HG03095 (cell line): ENCODE measurements at regions not wholly inside any gene's neighbourhood (a gene's known extent, or its start where the extent isn't known, plus 50 kb on each side); places are given as distances from the start of the nearest gene placed in this dataset.

Source experiments
- ATAC-seq: cut with Tn5 transposase; IDR thresholded peaks from one replicate; pipeline ENCODE4 v1.9.1; 2021; ENCODE audit warnings: moderate library complexity; ENCODE audit not compliant: unreplicated experiment

DNA sequence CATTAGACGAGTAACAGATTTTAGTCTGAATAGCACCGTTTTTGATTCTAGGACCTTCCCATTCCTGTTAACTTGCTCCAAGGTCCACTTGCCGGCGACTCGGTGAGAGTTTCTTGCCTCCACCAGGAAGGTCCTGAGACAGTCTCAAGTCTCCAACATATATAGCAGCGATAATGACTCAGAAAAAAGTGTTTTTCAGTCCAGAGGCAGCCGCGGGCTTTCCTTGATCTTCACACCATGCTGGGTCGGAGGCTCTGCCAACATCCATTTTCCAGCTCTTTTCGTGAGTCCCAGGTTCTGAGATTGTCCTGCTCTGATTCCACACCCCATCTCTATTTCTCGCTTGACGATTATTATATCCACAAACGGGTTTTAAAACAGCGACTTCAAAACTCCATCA is 170.5 kb downstream of the GPX5 start:
- ATAC-seq: no peak

DNA sequence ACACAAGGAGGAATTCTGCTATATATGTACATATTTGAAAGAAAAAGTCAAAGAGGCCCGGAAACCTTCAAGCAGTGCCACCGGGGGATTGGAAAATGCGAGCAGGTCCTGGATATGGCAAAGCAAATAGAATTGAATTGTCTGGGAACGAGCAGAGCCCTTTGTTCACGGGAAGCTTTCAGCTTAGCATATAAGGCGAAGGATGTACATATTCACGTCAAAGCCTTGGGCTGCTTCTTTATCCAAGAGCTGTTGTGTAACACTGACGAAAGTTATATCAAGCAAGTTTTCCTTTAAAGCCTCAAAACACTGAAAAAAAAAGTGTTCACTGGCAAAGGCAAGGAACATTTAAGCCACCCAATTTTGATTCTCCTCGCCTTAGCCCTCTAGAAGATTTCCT is 171.0 kb downstream of the GPX5 start:
- ATAC-seq: no peak

DNA sequence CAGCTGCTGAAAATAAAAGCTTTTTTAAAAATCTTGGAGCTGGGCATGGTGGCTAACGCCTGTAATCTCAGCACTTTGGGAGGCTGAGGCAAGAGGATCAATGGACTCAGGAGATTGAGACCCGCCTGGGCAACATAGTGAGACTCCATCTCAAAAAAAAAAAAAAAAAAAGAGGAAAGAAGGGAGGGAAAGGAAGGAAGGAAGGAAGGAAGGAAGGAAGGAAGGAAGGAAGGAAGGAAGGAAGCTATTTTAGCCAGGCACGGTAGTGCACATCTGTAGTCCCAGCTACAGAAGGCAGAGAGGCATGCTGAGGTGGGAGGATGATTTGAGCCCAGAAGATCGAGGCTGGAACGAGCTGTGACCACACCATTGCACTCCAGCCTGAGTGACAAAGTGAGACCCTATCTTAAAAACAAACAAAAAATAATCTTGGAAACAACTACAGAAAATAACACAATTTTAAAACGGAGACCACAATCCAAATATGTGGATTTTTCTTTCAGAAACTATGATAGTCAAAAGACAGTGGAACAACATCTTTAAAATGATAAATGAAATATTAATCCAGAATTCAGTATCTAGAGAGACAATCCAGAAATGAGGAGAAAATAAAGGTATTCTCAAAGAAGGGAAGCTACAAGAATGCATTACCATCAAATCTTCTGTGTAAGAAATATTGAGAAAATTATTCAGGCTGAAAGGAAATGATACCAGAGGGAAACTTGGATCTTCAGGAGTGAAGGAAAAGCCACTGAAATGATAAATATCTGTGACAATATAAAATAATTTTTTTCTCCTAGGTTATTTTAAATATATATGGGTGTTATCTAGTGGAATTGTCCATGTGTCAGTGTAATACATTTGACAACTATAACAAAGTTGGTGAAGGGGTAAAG is 182.0 kb downstream of the GPX5 start:
- ATAC-seq: no peak

DNA sequence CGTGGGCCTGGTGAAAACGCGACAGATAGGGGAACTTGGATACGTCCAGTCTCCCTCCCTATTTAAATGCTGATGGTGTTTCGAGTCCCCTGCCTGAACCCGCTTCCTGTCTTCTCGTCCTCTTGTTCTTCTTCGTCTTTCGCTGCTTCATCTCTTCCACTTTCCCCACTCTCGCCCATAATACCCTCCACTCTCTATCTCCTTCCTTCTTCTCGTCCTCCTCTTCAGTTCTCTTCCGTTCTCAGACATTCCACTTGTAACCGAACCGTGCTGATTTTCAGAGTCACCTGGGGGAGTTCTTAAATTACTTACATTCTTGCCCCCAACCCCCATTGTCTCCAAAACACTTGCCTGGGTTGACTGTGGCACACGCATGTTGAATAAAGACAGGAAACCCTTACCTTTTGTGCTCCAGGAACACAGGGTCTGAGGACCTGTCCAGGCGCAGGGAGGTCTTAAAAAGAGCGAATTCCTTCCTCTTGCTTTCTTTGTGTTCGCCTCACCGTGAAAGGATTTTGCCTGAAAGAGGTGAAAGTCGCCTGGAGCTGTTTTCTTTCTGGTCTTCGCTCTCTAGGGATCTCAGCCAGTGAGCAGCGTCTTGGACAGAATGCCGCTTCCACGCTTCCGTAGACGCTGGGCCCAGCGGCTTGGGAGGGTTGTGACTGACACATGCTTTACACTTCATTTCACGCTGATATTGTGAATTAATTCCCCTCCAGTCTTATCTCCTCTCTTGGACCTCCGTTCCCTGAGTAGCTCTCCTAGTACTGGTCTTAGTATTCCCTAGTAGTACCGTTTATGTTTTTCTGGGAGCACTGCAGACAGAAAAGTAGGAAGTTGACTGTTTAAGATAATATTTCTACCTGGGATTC is 184.0 kb downstream of the GPX5 start:
- ATAC-seq: no peak

DNA sequence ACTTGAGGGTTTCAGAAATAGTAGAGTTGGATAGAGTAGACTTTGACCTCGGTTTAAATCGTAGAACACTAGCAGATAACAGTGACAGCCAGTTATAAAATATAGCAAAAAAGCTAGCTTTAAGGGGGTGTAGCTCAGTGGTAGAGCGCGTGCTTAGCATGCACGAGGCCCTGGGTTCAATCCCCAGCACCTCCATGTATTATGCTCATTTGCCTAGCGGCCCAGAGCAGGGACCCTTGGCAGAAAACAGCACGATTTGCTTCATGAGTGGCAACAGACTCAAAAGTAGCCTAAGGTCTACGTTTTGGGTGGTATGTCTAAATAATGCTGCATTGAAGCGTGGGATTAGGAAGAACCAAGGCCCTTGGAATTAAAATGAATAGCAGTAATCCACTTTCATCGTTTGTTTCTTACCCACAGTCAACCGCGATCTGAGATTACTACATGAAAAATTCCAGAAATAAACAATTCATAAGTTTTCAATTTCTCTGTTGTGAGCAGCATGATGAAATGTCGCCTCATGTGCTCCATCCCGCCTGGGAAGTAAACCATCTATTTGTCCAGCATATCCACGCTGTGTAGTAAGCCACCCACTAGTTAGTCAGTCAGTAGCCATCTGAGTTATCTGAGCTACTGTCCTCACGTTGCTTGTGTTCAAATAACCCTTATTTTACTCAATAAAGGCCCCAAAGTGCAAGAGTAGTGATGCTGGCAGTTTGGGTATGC is 184.9 kb downstream of the GPX5 start:
- no peak for ATAC-seq

DNA sequence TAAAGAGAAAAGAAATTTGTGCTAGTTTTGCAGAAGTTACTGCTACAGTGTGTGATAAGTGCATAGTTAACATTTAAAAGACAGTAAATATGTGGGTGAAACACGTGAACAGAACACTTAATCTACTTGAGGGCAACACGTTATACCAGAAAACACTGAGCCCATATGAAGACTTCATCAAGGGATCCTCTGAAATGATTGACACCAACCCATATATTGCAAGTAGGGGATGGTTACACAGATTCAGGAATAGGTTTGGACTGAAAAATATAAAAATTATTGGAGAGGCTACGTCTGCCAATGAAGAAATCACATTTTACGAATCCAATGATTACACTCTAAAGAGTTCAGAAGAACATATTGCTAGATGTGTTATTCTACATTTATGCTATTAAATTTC is 185.6 kb downstream of the GPX5 start:
- ATAC-seq: no peak

DNA sequence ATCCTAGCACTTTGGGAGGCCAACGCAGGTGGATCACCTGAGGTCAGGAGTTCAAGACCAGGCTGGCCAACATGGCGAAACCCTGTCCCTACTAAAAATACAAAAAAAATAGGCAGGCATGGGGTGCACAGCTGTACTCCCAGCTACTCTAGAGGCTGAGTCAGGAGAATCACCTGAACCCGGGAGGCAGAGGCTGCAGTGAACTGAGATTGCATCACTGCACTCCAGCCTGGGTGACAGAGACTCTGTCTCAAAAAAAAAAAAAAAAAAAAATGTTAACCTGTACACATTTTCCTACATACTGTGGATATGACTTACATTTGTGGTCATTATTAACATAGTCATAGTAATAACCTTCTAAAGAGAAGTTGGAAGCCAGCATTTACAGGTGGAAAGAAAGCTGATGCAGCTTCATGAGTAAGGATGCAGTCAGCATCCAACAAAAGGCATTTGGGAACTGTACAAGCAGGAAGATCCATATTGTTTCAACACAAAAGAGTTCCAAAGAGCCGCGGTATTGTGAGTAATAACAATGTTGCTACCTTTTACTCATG is 186.2 kb downstream of the GPX5 start:
- no peak for ATAC-seq

DNA sequence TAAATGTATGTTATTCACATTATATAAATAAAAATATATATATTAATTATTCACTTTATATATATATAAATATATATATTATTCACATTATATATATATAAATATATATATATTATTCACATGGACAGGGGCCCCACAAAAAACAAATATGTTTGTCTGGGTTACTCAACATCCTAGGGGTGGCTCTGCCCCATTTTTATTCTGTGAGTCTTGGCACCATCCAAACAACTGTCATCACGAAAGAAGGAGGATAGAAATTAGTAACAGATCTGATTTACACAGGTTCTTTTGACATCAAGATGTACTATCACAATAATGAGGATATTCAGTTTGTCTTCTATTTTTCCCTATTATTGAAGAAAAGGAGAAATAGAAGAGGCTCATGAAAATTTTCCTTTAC is 187.3 kb downstream of the GPX5 start:
- ATAC-seq: no peak

DNA sequence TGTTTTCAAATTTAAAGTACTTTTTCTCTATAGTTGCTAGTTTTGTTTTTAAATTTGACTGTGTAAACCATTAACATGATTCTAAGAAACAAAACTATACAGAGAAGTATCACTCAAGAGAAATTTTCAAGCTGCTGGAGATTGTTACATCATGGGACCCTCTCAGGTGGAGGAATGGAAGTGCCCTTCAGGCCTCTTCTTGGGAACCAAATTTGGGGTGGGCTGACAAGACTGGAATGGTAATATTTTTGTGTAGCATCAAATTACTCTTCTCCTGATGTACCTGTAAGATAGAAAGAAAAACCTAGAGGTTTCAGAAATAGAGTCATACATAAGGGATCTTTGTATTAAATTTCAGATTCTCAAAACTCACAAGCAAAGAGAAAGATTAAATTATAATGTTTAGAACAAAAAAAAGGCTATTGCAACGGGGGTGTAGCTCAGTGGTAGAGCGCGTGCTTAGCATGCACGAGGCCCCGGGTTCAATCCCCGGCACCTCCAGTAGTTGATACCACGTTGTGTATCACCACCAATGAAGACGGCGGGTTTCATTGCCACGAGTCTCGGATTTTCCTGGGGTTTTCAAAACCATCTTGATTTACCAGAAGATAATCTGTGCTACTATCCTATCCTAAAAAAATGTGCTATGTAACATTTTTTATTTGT is 193.7 kb downstream of the GPX5 start:
- ATAC-seq: no peak

DNA sequence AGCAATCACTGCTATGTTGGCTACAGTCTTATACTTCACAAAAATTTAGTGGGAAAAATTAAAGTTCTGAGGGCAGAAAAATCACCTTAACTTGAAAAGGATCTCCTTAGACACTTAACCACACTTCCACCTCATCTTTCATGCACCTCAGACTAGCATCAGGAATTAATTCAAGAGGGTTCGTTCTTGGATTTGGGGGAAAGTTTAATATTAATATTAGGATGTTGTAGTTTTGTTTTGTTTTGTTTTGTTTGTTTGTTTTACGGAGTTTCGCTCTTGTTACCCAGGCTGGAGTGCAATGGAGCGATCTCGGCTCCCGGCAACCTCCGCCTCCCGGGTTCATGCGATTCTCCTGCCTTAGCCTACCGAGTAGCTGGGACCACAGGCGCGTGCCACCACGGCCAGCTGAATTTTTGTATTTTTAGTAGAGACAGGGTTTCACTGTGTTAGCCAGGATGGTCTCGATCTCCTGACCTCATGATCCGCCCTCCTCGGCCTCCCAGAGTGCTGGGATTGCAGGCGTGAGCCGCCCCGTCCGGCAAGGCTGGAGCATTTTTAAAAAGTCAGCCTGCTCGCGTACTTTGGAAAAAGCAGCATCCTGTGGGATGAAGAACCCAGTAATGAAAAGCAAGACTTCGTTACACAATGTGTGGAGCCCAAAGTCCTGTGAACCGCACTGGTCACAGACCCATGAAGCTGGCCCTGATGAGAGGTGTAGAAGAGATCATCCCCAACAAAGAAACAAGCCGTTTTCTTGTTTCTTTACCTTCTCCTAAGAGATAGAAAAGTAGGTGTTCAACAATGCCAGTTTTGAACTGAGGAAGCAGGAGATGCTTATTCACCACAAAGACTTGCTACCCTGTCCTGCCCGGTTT is 194.9 kb downstream of the GPX5 start:
- ATAC-seq: no peak

DNA sequence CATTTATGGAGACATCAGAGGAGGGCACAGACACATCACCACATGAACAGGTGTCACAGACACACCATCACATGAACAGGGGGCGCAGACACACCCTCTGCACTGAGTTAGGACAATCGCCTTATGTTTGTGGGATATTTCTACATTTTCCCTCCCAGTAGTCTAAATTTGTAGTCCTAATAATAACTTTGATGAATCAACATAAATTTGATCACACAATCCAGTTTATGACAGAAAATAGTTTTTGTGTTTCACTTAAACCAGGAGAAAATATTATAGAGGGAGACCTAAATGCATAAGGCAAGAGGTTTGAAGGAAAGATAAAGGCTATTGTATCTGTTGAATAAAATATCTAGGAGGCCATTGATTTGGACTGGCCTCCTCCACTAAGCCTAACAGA is 195.7 kb downstream of the GPX5 start:
- no peak for ATAC-seq

DNA sequence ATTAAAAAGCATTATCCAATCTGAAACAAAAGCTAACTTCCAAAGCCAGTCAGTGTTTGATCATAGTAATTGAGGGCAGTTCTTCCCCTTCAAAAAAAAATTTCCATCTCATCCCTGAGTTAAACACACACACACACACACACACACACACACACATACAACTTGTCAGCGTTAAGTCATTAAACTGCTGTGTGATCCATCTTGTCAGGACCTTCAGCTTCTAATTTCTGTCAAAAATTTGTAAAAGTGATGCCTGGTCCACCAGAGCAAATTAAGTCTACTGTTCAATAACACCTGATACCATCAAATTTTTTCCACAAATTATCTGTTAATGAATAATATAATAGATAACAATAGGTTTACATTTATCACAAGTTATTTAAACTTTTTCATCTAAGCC is 198.7 kb downstream of the GPX5 start:
- ATAC-seq: no peak

DNA sequence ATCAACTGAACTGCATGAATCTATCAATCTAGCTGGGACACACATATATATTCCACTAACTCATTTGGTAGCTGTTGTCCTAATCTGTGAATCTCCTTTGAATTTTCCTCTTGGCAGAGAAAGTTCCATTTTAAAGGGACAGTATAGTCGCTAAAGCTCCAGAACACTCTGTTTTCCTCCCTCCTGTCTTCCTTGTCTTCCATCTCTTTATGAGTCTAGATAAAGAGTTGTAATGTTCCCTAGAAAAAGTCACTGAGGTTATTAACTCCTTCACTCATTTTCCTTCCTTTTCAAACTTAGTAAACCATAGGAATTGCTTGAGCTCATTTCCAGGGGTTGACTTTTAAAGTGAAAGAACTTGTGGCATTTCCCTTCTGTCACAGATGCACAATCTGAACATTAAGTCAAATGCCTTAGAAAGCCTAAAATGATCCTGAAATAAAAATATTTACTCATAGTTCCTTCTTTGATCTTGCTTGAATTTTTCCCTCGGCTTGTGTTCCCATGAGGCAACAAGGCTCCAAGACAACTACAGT is 198.4 kb downstream of the TRIM27 start:
- ATAC-seq: no peak

DNA sequence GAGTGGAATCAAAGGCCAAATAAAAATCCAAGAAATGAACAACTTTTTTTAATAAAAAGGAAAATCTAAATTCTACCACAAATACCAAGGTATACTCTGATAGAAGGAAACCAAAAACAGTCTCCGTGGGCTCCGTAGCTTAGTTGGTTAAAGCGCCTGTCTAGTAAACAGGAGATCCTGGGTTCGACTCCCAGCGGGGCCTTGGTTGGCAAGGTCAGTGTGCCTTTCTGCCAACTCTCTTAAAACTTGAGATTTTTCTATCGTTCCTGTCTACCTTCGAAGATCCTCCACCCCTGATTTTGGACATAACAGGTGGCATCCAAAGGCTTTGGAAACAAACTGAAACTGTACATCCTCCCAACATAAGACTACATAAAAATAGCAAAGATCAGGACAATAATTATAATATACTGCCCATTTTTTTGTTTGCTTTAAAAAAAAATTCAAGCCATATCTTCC is 197.9 kb downstream of the TRIM27 start:
- ATAC-seq: no peak

DNA sequence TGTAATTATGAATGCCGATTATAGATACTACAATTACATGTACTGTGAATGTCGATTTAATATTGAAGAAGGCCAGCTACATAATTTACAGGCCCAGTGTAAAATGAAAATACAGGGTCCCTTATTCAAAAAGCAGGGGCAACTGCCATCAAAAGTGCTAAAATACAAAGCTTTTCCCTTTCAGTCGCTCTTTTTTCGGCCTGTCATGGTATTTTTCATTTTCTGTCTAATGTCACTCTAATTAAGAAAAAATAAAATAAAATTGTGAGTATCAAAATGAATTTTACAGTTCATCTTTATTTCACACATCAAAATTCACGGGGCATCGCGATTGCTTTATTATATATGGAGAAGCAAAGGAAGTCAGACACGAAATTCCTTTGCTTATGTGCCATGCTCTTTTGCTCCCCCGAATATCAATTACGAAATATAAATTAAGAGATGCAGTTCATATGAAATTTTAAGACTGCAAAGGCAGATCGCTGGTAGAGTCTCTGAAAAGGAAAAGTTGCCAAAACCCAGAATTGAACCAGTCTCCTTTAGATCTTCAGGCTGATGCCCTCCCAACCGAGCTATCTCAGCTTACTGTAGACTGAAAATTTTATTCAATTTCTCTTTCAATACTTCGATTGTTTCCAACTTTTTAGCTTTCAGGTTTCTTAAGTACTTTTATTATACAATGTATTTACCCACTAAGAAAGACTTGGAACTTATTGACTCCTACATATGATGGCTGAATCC is 197.0 kb downstream of the TRIM27 start:
- ATAC-seq: no peak

DNA sequence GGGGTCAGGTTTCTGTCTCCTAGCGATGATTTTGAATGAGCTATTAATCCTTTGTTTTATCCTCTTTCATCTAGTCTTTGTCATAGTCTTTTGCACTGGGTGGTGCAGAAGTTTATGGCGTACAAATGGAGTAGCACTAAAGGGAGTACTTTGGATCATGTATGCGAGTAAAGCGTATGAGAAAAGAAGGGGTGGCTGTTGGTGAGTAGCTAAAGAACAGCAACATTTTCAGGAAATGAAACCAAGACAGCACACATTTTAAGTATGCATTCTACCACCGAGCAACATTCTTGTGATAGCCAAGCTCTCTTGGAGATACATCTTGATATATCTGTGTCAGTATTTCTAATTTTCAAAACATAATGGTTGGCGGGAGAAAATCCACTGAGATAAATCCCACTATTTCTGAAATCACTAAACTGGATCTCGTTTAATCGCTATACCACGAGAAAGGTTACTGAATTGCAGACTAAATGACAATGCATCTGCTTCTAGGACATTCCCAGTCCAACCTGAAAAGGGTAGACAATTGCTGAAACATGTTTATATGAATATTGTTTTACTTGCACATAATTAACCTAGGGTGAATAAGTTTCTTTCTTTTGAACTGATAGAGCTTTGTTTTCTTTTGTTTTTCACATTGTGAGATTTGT is 196.1 kb downstream of the TRIM27 start:
- no peak for ATAC-seq

DNA sequence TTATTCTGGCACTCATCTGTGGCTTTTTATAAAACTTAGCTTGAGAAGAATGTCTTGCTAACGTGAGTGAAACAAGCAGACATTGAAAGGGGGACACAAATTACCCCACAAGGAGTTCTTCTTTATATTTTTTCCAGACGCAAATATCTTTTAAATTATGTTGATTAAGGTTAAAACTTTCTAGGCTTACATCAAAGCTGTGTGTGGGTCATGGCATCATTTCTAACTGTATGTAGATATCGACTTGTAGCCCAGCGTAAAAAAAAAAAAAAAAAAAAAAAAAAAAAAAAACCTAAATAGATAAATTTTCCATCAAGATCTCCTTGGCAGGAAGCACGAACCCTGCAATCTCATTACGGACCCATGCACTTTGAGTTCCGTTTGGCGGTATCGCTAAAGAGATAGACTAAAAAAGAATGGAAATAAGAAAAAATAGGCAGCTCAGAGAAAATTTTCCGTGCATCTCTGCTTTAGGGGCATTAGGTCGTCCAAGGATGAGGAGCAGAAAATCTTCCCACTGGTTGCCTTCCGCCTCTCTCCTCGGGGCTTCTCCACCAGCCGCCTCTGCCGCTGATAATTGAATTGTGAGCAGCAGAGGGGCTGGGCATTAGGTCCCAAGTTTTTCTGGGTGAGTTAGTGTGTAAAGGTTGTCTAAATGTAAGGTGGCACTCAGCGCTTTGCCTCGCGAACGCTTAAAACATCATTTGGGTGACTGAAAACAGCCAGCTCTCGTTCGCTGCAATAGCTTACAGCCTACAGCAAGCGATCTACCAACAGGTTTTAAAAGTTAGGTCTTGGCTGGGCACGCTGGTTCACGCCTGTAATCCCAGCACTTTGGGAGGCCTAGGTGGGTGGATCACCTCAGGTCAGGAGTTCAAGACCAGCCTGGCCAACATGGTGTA is 194.0 kb downstream of the TRIM27 start:
- no peak for ATAC-seq
